ENCODE measurements at regions not wholly inside any gene's neighbourhood (a gene's known extent, or its start where the extent isn't known, plus 50 kb on each side); places are given as distances from the start of the nearest gene placed in this dataset.

GRCh38 chr1:232695621-232696385, 65.9 kb upstream of the SIPA1L2 start:
- H3K36me3 Mint-ChIP-seq (ENCODE audit: low read depth): no peaks in the 10 kb centered on the region
- 90 to 100% methylated on average over 2 to 5 of the region's 5 CpGs for WGBS, 2 experiments (ENCODE audit: insufficient coverage in 1 of 2, insufficient read length in 1 of 2)
- no peak overlapping the region for H3K27ac ChIP-seq (ENCODE audit: low read depth, low read length)
- H3K9me3 Mint-ChIP-seq: no peaks in the 10 kb centered on the region
- no peak overlapping the region for H3K4me3 Mint-ChIP-seq
- H3K27me3 ChIP-seq (ENCODE audit: control insufficient read depth, insufficient read depth, low read length, poor library complexity, severe bottlenecking): no peaks in the 10 kb centered on the region
- no peaks in the 10 kb centered on the region for H3K4me1 ChIP-seq (ENCODE audit: control insufficient read depth, insufficient read depth, low read length)
- TF ChIP-seq CTCF (conservative IDR thresholded peaks at IDR 0.05): no peak
- no peaks in the 10 kb centered on the region for H3K9me3 ChIP-seq (ENCODE audit: control insufficient read depth, low read length)
- no peak for DNase-seq
- no peak overlapping the region for H3K4me3 ChIP-seq (ENCODE audit: low read length)
- peaks cover 3% of the 10 kb centered on the region for H3K4me1 Mint-ChIP-seq
- no peak overlapping the region for H3K27ac Mint-ChIP-seq
- H3K9ac ChIP-seq (ENCODE audit: extremely low read depth, low read length, poor library complexity, severe bottlenecking): no peak overlapping the region
- H3K27me3 Mint-ChIP-seq (ENCODE audit: insufficient read depth): peaks cover 18% of the 10 kb centered on the region
- no peaks in the 10 kb centered on the region for H3K36me3 ChIP-seq (ENCODE audit: control insufficient read depth, insufficient read depth, low read length)

- Histone ChIP-seq H3K27ac (ENCODE audit: low read depth, low read length) (no peak overlapping the region), H3K36me3 (ENCODE audit: control insufficient read depth, insufficient read depth, low read length) (no peaks in the 10 kb centered on the region), H3K4me3 (ENCODE audit: low read length) (no peak overlapping the region), H3K4me1 (ENCODE audit: control insufficient read depth, insufficient read depth, low read length) (no peaks in the 10 kb centered on the region), H3K9ac (ENCODE audit: extremely low read depth, low read length, poor library complexity, severe bottlenecking) (no peak overlapping the region), H3K9me3 (ENCODE audit: control insufficient read depth, low read length) (peaks cover 6% of the 10 kb centered on the region), H3K27me3 (ENCODE audit: control insufficient read depth, insufficient read depth, low read length, poor library complexity, severe bottlenecking) (no peaks in the 10 kb centered on the region)
- WGBS, 2 experiments (ENCODE audit: insufficient coverage in 1 of 2, insufficient read length in 1 of 2): 80 to 90% methylated on average over 4 to 6 of the region's 6 CpGs
- peaks cover 5% of the 10 kb centered on the region for H3K9me3 Mint-ChIP-seq
- no peaks in the 10 kb centered on the region for H3K36me3 Mint-ChIP-seq (ENCODE audit: low read depth)
- H3K27me3 Mint-ChIP-seq (ENCODE audit: insufficient read depth): peaks cover 18% of the 10 kb centered on the region
- H3K27ac Mint-ChIP-seq: no peak overlapping the region
- no peak for TF ChIP-seq CTCF (conservative IDR thresholded peaks at IDR 0.05)
- no peak for DNase-seq
- no peak overlapping the region for H3K4me3 Mint-ChIP-seq
- H3K4me1 Mint-ChIP-seq: peaks cover 3% of the 10 kb centered on the region
Observed at GRCh38 chr1:232696466-232696865, 66.5 kb upstream of the SIPA1L2 start.

GRCh38 chr1:232697187-232697822, 67.4 kb upstream of the SIPA1L2 start:
- H3K4me1 Mint-ChIP-seq: peaks cover 3% of the 10 kb centered on the region
- no peaks in the 10 kb centered on the region for H3K36me3 Mint-ChIP-seq (ENCODE audit: low read depth)
- no peak for TF ChIP-seq CTCF (conservative IDR thresholded peaks at IDR 0.05)
- no peaks in the 10 kb centered on the region for H3K27me3 ChIP-seq (ENCODE audit: control insufficient read depth, insufficient read depth, low read length, poor library complexity, severe bottlenecking)
- no peaks in the 10 kb centered on the region for H3K36me3 ChIP-seq (ENCODE audit: control insufficient read depth, insufficient read depth, low read length)
- H3K4me3 Mint-ChIP-seq: no peak overlapping the region
- no peak overlapping the region for H3K9ac ChIP-seq (ENCODE audit: extremely low read depth, low read length, poor library complexity, severe bottlenecking)
- H3K4me3 ChIP-seq (ENCODE audit: low read length): no peak overlapping the region
- no peak for DNase-seq
- H3K9me3 Mint-ChIP-seq: peaks cover 12% of the 10 kb centered on the region
- H3K27ac Mint-ChIP-seq: no peak overlapping the region
- H3K27me3 Mint-ChIP-seq (ENCODE audit: insufficient read depth): peaks cover 18% of the 10 kb centered on the region
- H3K4me1 ChIP-seq (ENCODE audit: control insufficient read depth, insufficient read depth, low read length): no peaks in the 10 kb centered on the region
- H3K27ac ChIP-seq (ENCODE audit: low read depth, low read length): no peak overlapping the region
- WGBS, 2 experiments (ENCODE audit: insufficient coverage in 1 of 2, insufficient read length in 1 of 2): 60 to 81% methylated on average over 1 to 4 of the region's 4 CpGs
- H3K9me3 ChIP-seq (ENCODE audit: control insufficient read depth, low read length): peaks cover 12% of the 10 kb centered on the region

Data from endodermal cell (in vitro differentiated cells).